SK-N-SH treated with all-trans-retinoic acid at 6 μM for 48 hours (cell line): ENCODE measurements at regions not wholly inside any gene's neighbourhood (a gene's known extent, or its start where the extent isn't known, plus 50 kb on each side); places are given as distances from the start of the nearest gene placed in this dataset.

ENCODE experiments used
- ATAC-seq: fragments of 200-7000 bp; cut with Tn5 transposase; 3 replicates; pipeline ENCODE4 v1.9.1; 2020; ENCODE audit warnings: mild to moderate bottlenecking, moderate library complexity
- ARNTL ChIP-seq: fragments of 450-650 bp; formaldehyde crosslinking; IDR thresholded peaks from 2 replicates; pipeline ENCODE4 v1.5.0; 2020; ENCODE audit warnings: low read depth, mild to moderate bottlenecking, moderate library complexity, borderline replicate concordance
- BACH2 ChIP-seq: fragments of 250-450 bp; sonication (Bioruptor Pico); IDR thresholded peaks from 2 replicates; pipeline ENCODE4 v1.9.0; 2021; ENCODE audit warnings: mild to moderate bottlenecking, borderline replicate concordance
- GLIS3 ChIP-seq: fragments of 250-450 bp; sonication (Bioruptor Pico); IDR thresholded peaks from 2 replicates; pipeline ENCODE4 v1.5.0; 2020; ENCODE audit warnings: mild to moderate bottlenecking, moderate library complexity
- ISL1 ChIP-seq: fragments of 250-450 bp; sonication (Bioruptor Pico); IDR thresholded peaks from 2 replicates; pipeline ENCODE4 v2.1.2; 2022; ENCODE audit warnings: mild to moderate bottlenecking, moderate library complexity
- PPARA ChIP-seq: fragments of 250-450 bp; sonication (Bioruptor Pico); IDR thresholded peaks from 2 replicates; pipeline ENCODE4 v1.5.0; 2020; ENCODE audit warnings: mild to moderate bottlenecking, borderline replicate concordance
- RARB ChIP-seq: fragments of 250-450 bp; sonication (Bioruptor Pico); IDR thresholded peaks from 2 replicates; pipeline ENCODE4 v1.8.0; 2021; ENCODE audit warnings: mild to moderate bottlenecking, moderate library complexity
- SNAI2 ChIP-seq: fragments of 250-450 bp; sonication (Bioruptor Pico); IDR thresholded peaks from 2 replicates; pipeline ENCODE4 v1.5.0; 2020; ENCODE audit warnings: mild to moderate bottlenecking, moderate library complexity
- TOX ChIP-seq: fragments of 250-450 bp; sonication (Bioruptor Pico); IDR thresholded peaks from 2 replicates; pipeline ENCODE4 v1.8.0; 2021; ENCODE audit warnings: mild to moderate bottlenecking, moderate library complexity, borderline replicate concordance
- ZC3H10 ChIP-seq: fragments of 250-450 bp; sonication (Bioruptor Pico); IDR thresholded peaks from 2 replicates; pipeline ENCODE4 v1.5.1; 2021; ENCODE audit warnings: mild to moderate bottlenecking, moderate library complexity
- ZFP3 ChIP-seq: fragments of 250-450 bp; sonication (Bioruptor Pico); IDR thresholded peaks from 2 replicates; pipeline ENCODE4 v1.5.0; 2020; ENCODE audit warnings: mild to moderate bottlenecking, moderate library complexity
- ZFP30 ChIP-seq: fragments of 450-650 bp; formaldehyde crosslinking; IDR thresholded peaks from 2 replicates; pipeline ENCODE4 v1.5.0; 2022; ENCODE audit warnings: mild to moderate bottlenecking, moderate library complexity
- ZNF565 ChIP-seq: fragments of 450-650 bp; formaldehyde crosslinking; conservative IDR thresholded peaks from 2 replicates; pipeline ENCODE4 v1.5.0; 2020; ENCODE audit warnings: low read depth, mild to moderate bottlenecking, moderate library complexity
- ZNF70 ChIP-seq: fragments of 450-650 bp; formaldehyde crosslinking; IDR thresholded peaks from 2 replicates; pipeline ENCODE4 v1.5.0; 2020; ENCODE audit warnings: mild to moderate bottlenecking, moderate library complexity
- ZNF8 ChIP-seq: fragments of 450-650 bp; formaldehyde crosslinking; IDR thresholded peaks from 2 replicates; pipeline ENCODE4 v1.5.0; 2020; ENCODE audit warnings: mild to moderate bottlenecking, moderate library complexity
- TF ChIP-seq, protein P1 (sequence below): fragments of 250-450 bp; sonication (Bioruptor Pico); IDR thresholded peaks from 2 replicates; pipeline ENCODE4 v1.5.1; 2020; ENCODE audit warnings: low read depth, mild to moderate bottlenecking, moderate library complexity
- TF ChIP-seq, protein P2 (sequence below): fragments of 250-450 bp; sonication (Bioruptor Pico); IDR thresholded peaks from 2 replicates; pipeline ENCODE4 v1.8.0; 2020; ENCODE audit warnings: mild to moderate bottlenecking, moderate library complexity, borderline replicate concordance
- TF ChIP-seq, protein P3 (sequence below): fragments of 250-450 bp; sonication (Bioruptor Pico); IDR thresholded peaks from 2 replicates; pipeline ENCODE4 v1.8.0; 2021; ENCODE audit warnings: low read depth, mild to moderate bottlenecking, moderate library complexity, borderline replicate concordance
- TF ChIP-seq, protein P4 (sequence below): fragments of 250-450 bp; sonication (Bioruptor Pico); IDR thresholded peaks from 2 replicates; pipeline ENCODE4 v1.5.0; 2020; ENCODE audit warnings: mild to moderate bottlenecking, moderate library complexity
- TF ChIP-seq, protein P5 (sequence below): fragments of 250-450 bp; sonication (Bioruptor Pico); IDR thresholded peaks from 2 replicates; pipeline ENCODE4 v1.5.1; 2021; ENCODE audit warnings: mild to moderate bottlenecking, moderate library complexity

DNA sequence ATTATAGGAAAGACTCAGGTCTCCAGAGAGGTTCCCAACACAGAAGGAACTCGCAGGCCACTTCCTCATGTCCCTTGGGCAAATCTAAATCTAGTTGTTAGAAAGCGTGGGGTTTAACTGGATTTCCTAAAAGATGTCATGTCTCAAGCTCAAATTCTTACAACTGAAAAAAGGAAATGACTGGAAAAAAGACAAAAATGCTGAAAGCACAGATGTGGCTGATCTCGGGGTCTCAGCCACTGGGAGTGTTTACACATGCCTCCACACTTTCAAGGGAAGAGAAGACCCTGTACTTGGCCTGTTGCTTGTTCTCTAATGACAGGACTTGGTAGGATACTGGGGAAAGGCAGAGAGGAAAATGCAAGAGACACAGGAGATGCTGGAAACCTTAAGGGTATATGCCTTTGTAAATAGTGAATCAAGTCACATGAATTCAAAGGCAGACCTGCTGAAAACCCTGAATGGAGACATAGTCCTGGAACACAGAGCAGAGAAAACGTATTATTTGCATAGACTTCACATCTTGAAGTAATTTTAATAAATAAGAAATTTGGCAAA, 160.9 kb upstream of the MEIS1 start:
- TF ChIP-seq GLIS3 (CRISPR knock-in tag), result no peak
- TF ChIP-seq, all 23 proteins: peak for 0
- no peak for ATAC-seq

DNA sequence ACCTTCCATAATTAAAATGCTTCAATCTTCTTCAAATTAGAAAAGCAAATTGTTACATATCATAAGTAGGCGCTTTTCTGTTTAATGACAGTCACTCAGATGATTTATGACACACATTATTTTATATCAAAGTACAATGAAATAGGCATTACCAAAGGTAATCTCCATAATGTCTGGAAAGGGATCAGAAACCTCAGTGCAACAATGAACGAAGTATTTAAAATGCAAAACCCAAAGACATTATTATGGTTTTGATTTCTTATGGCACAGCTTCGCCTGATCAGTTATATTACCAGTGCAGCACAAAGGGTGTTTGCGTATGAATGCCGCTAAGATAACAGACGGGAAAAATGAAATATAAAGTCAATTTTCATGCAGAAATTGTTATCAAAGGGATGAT, 162.2 kb upstream of the MEIS1 start:
- ATAC-seq, result no peak
- TF ChIP-seq PPARA (CRISPR knock-in tag), result no peak
- TF ChIP-seq, protein P1, sequence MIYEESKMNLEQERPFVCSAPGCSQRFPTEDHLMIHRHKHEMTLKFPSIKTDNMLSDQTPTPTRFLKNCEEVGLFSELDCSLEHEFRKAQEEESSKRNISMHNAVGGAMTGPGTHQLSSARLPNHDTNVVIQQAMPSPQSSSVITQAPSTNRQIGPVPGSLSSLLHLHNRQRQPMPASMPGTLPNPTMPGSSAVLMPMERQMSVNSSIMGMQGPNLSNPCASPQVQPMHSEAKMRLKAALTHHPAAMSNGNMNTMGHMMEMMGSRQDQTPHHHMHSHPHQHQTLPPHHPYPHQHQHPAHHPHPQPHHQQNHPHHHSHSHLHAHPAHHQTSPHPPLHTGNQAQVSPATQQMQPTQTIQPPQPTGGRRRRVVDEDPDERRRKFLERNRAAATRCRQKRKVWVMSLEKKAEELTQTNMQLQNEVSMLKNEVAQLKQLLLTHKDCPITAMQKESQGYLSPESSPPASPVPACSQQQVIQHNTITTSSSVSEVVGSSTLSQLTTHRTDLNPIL (CRISPR knock-in tag), result no peak
- TF ChIP-seq, protein P2, sequence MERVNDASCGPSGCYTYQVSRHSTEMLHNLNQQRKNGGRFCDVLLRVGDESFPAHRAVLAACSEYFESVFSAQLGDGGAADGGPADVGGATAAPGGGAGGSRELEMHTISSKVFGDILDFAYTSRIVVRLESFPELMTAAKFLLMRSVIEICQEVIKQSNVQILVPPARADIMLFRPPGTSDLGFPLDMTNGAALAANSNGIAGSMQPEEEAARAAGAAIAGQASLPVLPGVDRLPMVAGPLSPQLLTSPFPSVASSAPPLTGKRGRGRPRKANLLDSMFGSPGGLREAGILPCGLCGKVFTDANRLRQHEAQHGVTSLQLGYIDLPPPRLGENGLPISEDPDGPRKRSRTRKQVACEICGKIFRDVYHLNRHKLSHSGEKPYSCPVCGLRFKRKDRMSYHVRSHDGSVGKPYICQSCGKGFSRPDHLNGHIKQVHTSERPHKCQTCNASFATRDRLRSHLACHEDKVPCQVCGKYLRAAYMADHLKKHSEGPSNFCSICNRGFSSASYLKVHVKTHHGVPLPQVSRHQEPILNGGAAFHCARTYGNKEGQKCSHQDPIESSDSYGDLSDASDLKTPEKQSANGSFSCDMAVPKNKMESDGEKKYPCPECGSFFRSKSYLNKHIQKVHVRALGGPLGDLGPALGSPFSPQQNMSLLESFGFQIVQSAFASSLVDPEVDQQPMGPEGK (CRISPR knock-in tag), result no peak
- TF ChIP-seq, protein P3, sequence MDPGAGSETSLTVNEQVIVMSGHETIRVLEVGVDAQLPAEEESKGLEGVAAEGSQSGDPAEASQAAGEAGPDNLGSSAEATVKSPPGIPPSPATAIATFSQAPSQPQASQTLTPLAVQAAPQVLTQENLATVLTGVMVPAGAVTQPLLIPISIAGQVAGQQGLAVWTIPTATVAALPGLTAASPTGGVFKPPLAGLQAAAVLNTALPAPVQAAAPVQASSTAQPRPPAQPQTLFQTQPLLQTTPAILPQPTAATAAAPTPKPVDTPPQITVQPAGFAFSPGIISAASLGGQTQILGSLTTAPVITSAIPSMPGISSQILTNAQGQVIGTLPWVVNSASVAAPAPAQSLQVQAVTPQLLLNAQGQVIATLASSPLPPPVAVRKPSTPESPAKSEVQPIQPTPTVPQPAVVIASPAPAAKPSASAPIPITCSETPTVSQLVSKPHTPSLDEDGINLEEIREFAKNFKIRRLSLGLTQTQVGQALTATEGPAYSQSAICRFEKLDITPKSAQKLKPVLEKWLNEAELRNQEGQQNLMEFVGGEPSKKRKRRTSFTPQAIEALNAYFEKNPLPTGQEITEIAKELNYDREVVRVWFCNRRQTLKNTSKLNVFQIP (CRISPR knock-in tag), result no peak
- no peak for TF ChIP-seq ZNF8 (CRISPR knock-in tag)
- no peak for TF ChIP-seq ZFP3 (CRISPR knock-in tag)
- TF ChIP-seq SNAI2 (CRISPR knock-in tag), result no peak

DNA sequence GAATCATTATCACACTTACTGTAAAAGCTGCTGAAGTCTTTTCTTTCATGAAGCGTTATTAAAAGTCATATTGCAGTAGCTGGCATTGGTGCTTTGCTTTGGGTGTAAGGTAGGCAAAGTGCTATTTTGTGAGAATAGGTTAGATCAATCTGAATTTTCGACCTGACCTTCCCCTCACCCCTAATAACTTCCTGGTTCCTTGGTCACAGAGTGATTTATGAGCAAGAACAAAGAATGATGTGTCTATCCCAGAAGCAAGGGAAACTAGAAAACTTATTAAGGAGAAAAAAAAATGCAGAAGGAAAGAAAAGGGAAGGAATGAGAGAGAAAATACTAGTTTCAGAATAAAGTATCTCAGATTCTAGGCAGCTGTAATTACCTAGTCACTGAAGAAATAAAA, 163.1 kb upstream of the MEIS1 start:
- ATAC-seq, result no peak
- TF ChIP-seq, protein P4, sequence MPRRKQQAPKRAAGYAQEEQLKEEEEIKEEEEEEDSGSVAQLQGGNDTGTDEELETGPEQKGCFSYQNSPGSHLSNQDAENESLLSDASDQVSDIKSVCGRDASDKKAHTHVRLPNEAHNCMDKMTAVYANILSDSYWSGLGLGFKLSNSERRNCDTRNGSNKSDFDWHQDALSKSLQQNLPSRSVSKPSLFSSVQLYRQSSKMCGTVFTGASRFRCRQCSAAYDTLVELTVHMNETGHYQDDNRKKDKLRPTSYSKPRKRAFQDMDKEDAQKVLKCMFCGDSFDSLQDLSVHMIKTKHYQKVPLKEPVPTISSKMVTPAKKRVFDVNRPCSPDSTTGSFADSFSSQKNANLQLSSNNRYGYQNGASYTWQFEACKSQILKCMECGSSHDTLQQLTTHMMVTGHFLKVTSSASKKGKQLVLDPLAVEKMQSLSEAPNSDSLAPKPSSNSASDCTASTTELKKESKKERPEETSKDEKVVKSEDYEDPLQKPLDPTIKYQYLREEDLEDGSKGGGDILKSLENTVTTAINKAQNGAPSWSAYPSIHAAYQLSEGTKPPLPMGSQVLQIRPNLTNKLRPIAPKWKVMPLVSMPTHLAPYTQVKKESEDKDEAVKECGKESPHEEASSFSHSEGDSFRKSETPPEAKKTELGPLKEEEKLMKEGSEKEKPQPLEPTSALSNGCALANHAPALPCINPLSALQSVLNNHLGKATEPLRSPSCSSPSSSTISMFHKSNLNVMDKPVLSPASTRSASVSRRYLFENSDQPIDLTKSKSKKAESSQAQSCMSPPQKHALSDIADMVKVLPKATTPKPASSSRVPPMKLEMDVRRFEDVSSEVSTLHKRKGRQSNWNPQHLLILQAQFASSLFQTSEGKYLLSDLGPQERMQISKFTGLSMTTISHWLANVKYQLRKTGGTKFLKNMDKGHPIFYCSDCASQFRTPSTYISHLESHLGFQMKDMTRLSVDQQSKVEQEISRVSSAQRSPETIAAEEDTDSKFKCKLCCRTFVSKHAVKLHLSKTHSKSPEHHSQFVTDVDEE, result no peak
- TF ChIP-seq ZFP30, result no peak
- TF ChIP-seq ZNF565 (CRISPR knock-in tag), result no peak
- TF ChIP-seq ARNTL (CRISPR knock-in tag), result no peak
- TF ChIP-seq ZNF8 (CRISPR knock-in tag), result no peak
- TF ChIP-seq ZNF70 (CRISPR knock-in tag), result no peak
- no peak for TF ChIP-seq ISL1 (CRISPR knock-in tag)
- no peak for TF ChIP-seq GLIS3 (CRISPR knock-in tag)
- TF ChIP-seq RARB (CRISPR knock-in tag), result no peak
- TF ChIP-seq, protein P2 (CRISPR knock-in tag), result no peak
- TF ChIP-seq SNAI2 (CRISPR knock-in tag), result no peak
- TF ChIP-seq, all 23 proteins: peak for 0

DNA sequence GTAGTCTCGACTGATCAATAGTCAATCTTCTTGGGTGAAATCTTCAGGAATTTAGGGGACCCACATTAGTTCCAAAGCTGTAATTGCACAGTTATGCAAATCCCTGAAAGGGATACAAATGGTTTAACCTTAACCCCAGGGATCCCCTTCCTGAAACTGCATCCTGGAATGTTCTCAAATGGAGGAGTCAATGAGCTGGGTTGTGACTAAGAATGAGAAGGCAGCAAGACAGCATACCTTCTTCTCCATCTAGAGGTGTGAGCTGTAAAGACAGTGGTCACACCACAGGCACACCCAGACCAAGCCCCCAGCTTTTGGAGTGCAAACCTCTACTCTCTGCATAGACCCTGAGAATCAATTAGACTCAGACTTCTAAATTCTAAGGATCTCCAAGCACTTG, 164.7 kb upstream of the MEIS1 start:
- TF ChIP-seq TOX (CRISPR knock-in tag) (no peak), ZC3H10 (CRISPR knock-in tag) (no peak), ISL1 (CRISPR knock-in tag) (no peak), ZFP3 (CRISPR knock-in tag) (no peak), BACH2 (CRISPR knock-in tag) (no peak), PPARA (CRISPR knock-in tag) (no peak), ZNF565 (CRISPR knock-in tag) (no peak), GLIS3 (CRISPR knock-in tag) (no peak)
- TF ChIP-seq, protein P5, sequence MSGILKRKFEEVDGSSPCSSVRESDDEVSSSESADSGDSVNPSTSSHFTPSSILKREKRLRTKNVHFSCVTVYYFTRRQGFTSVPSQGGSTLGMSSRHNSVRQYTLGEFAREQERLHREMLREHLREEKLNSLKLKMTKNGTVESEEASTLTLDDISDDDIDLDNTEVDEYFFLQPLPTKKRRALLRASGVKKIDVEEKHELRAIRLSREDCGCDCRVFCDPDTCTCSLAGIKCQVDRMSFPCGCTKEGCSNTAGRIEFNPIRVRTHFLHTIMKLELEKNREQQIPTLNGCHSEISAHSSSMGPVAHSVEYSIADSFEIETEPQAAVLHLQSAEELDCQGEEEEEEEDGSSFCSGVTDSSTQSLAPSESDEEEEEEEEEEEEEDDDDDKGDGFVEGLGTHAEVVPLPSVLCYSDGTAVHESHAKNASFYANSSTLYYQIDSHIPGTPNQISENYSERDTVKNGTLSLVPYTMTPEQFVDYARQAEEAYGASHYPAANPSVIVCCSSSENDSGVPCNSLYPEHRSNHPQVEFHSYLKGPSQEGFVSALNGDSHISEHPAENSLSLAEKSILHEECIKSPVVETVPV (CRISPR knock-in tag), result no peak
- TF ChIP-seq, protein P4, result no peak
- TF ChIP-seq, protein P3 (CRISPR knock-in tag), result no peak
- TF ChIP-seq, all 23 proteins: peak for 0
- ATAC-seq, result no peak
